NT2/D1 (cell line): ENCODE measurements at regions not wholly inside any gene's neighbourhood (a gene's known extent, or its start where the extent isn't known, plus 50 kb on each side); places are given as distances from the start of the nearest gene placed in this dataset.

Source experiments
- DNase-seq: peaks from one replicate; pipeline ENCODE4 v3.0.0-alpha.2; 2011; ENCODE audit warnings: low read depth, low spot score
- H3K27me3 ChIP-seq: 2 replicates; pipeline ENCODE4 v1.6.0; 2011; ENCODE audit warnings: mild to moderate bottlenecking; ENCODE audit not compliant: insufficient read length, insufficient read depth
- H3K36me3 ChIP-seq: 2 replicates; pipeline ENCODE4 v1.6.1; 2011; ENCODE audit warnings: mild to moderate bottlenecking, low read length, mixed read lengths; ENCODE audit not compliant: insufficient read depth, insufficient read length
- H3K4me1 ChIP-seq: 2 replicates; pipeline ENCODE4 v1.5.1; 2011; ENCODE audit not compliant: insufficient read depth, insufficient read length
- H3K4me3 ChIP-seq: 2 replicates; pipeline ENCODE4 v1.5.1; 2011; ENCODE audit warnings: low read depth; ENCODE audit not compliant: insufficient read length
- H3K9ac ChIP-seq: 2 replicates; pipeline ENCODE4 v1.6.0; 2011; ENCODE audit warnings: low read depth; ENCODE audit not compliant: insufficient read length
- H3K9me3 ChIP-seq: 2 replicates; pipeline ENCODE4 v1.5.1; 2011; ENCODE audit warnings: mild to moderate bottlenecking, low read length; ENCODE audit not compliant: insufficient read depth
- SUZ12 ChIP-seq: IDR thresholded peaks from 2 replicates; pipeline ENCODE4 v1.6.1; 2011; ENCODE audit not compliant: insufficient read length, insufficient read depth; ENCODE audit errors: extremely low read depth
- YY1 ChIP-seq: IDR thresholded peaks from 2 replicates; pipeline ENCODE4 v1.6.1; 2011; ENCODE audit not compliant: insufficient read length, insufficient read depth
- ZNF274 ChIP-seq: IDR thresholded peaks from 2 replicates; pipeline ENCODE4 v1.6.1; 2011; ENCODE audit warnings: mild to moderate bottlenecking, low read depth, low read length

- TF ChIP-seq ZNF274, result no peak
- no peak for TF ChIP-seq SUZ12
- no peak for TF ChIP-seq YY1
- no peak for DNase-seq
- no peaks in the 10 kb centered on the region for H3K4me1 ChIP-seq
- H3K36me3 ChIP-seq, result no peaks in the 10 kb centered on the region
- no peaks in the 10 kb centered on the region for H3K27me3 ChIP-seq
- H3K9me3 ChIP-seq, result no peaks in the 10 kb centered on the region
- H3K4me3 ChIP-seq, result no peak overlapping the region
- H3K9ac ChIP-seq, result no peak overlapping the region
Observed at GRCh38 chr11:131121426-131122333, 205.4 kb upstream of the SNX19 start.

GRCh38 chr11:131122448-131122847 is 206.2 kb upstream of the SNX19 start:
- no peak for DNase-seq
- no peak for TF ChIP-seq YY1
- no peak for TF ChIP-seq SUZ12
- TF ChIP-seq ZNF274, result no peak
- no peak overlapping the region for H3K9ac ChIP-seq
- no peaks in the 10 kb centered on the region for H3K27me3 ChIP-seq
- no peaks in the 10 kb centered on the region for H3K9me3 ChIP-seq
- H3K4me3 ChIP-seq, result no peak overlapping the region
- H3K36me3 ChIP-seq, result no peaks in the 10 kb centered on the region
- H3K4me1 ChIP-seq, result no peaks in the 10 kb centered on the region

- TF ChIP-seq ZNF274 (no peak), SUZ12 (no peak), YY1 (no peak)
- H3K4me1 ChIP-seq, result peaks cover 3% of the 10 kb centered on the region
- H3K27me3 ChIP-seq, result no peaks in the 10 kb centered on the region
- peaks cover 7% of the 10 kb centered on the region for H3K9me3 ChIP-seq
- H3K9ac ChIP-seq, result no peak overlapping the region
- no peaks in the 10 kb centered on the region for H3K36me3 ChIP-seq
- no peak for DNase-seq
- H3K4me3 ChIP-seq, result no peak overlapping the region
Observed at GRCh38 chr11:131129474-131129873, 213.2 kb upstream of the SNX19 start.

- TF ChIP-seq SUZ12 (no peak), ZNF274 (no peak)
- no peaks in the 10 kb centered on the region for H3K27me3 ChIP-seq
- no peaks in the 10 kb centered on the region for H3K9me3 ChIP-seq
- H3K4me1 ChIP-seq, result peaks cover 1% of the 10 kb centered on the region
- DNase-seq, result no peak
- H3K36me3 ChIP-seq, result no peaks in the 10 kb centered on the region
- H3K9ac ChIP-seq, result no peak overlapping the region
- no peak overlapping the region for H3K4me3 ChIP-seq
Observed at GRCh38 chr11:131135611-131136010, 219.3 kb upstream of the SNX19 start.

GRCh38 chr11:131136486-131136885 is 220.2 kb upstream of the SNX19 start:
- Histone ChIP-seq H3K27me3 (no peaks in the 10 kb centered on the region), H3K9ac (no peak overlapping the region), H3K36me3 (no peaks in the 10 kb centered on the region), H3K9me3 (no peaks in the 10 kb centered on the region), H3K4me3 (no peak overlapping the region), H3K4me1 (peaks cover 1% of the 10 kb centered on the region)
- no peak for TF ChIP-seq SUZ12
- DNase-seq, result no peak

GRCh38 chr11:131137046-131137445 is 220.8 kb upstream of the SNX19 start:
- DNase-seq, result no peak
- TF ChIP-seq YY1, result no peak
- no peak for TF ChIP-seq SUZ12
- TF ChIP-seq ZNF274, result no peak
- Histone ChIP-seq H3K9me3 (no peaks in the 10 kb centered on the region), H3K27me3 (no peaks in the 10 kb centered on the region), H3K36me3 (no peaks in the 10 kb centered on the region), H3K4me1 (peaks cover 1% of the 10 kb centered on the region), H3K9ac (no peak overlapping the region), H3K4me3 (no peak overlapping the region)

GRCh38 chr11:131138731-131139130 is 222.5 kb upstream of the SNX19 start:
- Histone ChIP-seq H3K27me3 (no peaks in the 10 kb centered on the region), H3K9ac (no peak overlapping the region), H3K4me1 (peaks cover 1% of the 10 kb centered on the region), H3K36me3 (no peaks in the 10 kb centered on the region), H3K4me3 (no peak overlapping the region), H3K9me3 (no peaks in the 10 kb centered on the region)
- no peak for TF ChIP-seq ZNF274
- TF ChIP-seq YY1, result no peak
- TF ChIP-seq SUZ12, result no peak
- DNase-seq, result no peak
